IMR-90 (cell line): ENCODE measurements at regions not wholly inside any gene's neighbourhood (a gene's known extent, or its start where the extent isn't known, plus 50 kb on each side); places are given as distances from the start of the nearest gene placed in this dataset.

Experiments
- ATAC-seq: fragments of 200-7000 bp; cut with Tn5 transposase; 2 replicates; pipeline ENCODE4 v1.9.1; 2020; ENCODE audit warnings: low read depth, mild to moderate bottlenecking, moderate library complexity
- BruUV-seq: library from RNA; stranded (reverse); fragments of 400-500 nt; replicated peaks from 2 replicates; lab custom pipeline; 2021; lab: Mats Ljungman, UMichigan
- CTCF ChIA-PET: fragments of 300-600 bp; formaldehyde crosslinking; extraction: SDS; loops from one replicate; lab custom pipeline; 2021; ENCODE audit warnings: antibody characterized with exemption; lab: Yijun Ruan, JAX
- POLR2A ChIA-PET: fragments of 300-600 bp; sonication (Branson Sonifier 250); formaldehyde crosslinking; loops from one replicate; lab custom pipeline; 2022; ENCODE audit warnings: antibody characterized with exemption; ENCODE audit not compliant: unreplicated experiment; lab: Charles Lee
- DNase-seq: peaks from one replicate; pipeline ENCODE4 v3.0.0; 2013
- H2AFZ ChIP-seq: replicated peaks from 2 replicates; pipeline ENCODE3; 2013; ENCODE audit warnings: low read length, mild to moderate bottlenecking; ENCODE audit not compliant: poor library complexity
- H2AK5ac ChIP-seq: 2 replicates; pipeline ENCODE4 v1.6.1; 2013; ENCODE audit warnings: low read depth, low read length, inconsistent platforms
- H2AK9ac ChIP-seq: replicated peaks from 2 replicates; pipeline ENCODE3; 2013; ENCODE audit warnings: mild to moderate bottlenecking, low read depth, low read length, moderate library complexity; ENCODE audit not compliant: poor library complexity
- H2BK120ac ChIP-seq: 2 replicates; pipeline ENCODE4 v1.6.1; 2013; ENCODE audit warnings: low read depth, low read length, inconsistent platforms
- H2BK15ac ChIP-seq: 3 replicates; pipeline ENCODE4 v1.6.1; 2013; ENCODE audit warnings: low read depth, low read length, inconsistent platforms
- H2BK20ac ChIP-seq: 2 replicates; pipeline ENCODE4 v1.6.1; 2013; ENCODE audit warnings: low read depth, mild to moderate bottlenecking, inconsistent platforms, low read length, moderate library complexity
- H2BK5ac ChIP-seq: 2 replicates; pipeline ENCODE4 v1.6.1; 2013; ENCODE audit warnings: mild to moderate bottlenecking, low read depth, low read length, inconsistent platforms; ENCODE audit not compliant: poor library complexity, severe bottlenecking
- H3K14ac ChIP-seq: replicated peaks from 2 replicates; pipeline ENCODE4 v1.6.1; 2013; ENCODE audit warnings: low read depth, low read length, inconsistent platforms
- H3K18ac ChIP-seq: 2 replicates; pipeline ENCODE4 v1.6.1; 2013; ENCODE audit warnings: low read depth, low read length, control low read depth
- H3K23ac ChIP-seq: 2 replicates; pipeline ENCODE4 v1.6.1; 2013; ENCODE audit warnings: low read depth, low read length, inconsistent platforms
- H3K27ac ChIP-seq: 2 replicates; pipeline ENCODE4 v1.5.1; 2013; ENCODE audit warnings: mild to moderate bottlenecking, control low read depth, low read length; ENCODE audit not compliant: insufficient read depth
- H3K27me3 ChIP-seq: 2 replicates; pipeline ENCODE4 v1.6.1; 2013; ENCODE audit warnings: low read length; ENCODE audit not compliant: control insufficient read depth, insufficient read depth
- H3K36me3 ChIP-seq: 2 replicates; pipeline ENCODE4 v1.6.1; 2013; ENCODE audit warnings: low read length, mixed read lengths; ENCODE audit not compliant: control insufficient read depth, insufficient read depth
- H3K4ac ChIP-seq: 2 replicates; pipeline ENCODE4 v1.6.1; 2013; ENCODE audit warnings: low read depth, low read length, inconsistent platforms
- H3K4me1 ChIP-seq: 2 replicates; pipeline ENCODE4 v1.6.1; 2013; ENCODE audit warnings: low read length, mixed read lengths; ENCODE audit not compliant: control insufficient read depth, insufficient read depth
- H3K4me2 ChIP-seq: 2 replicates; pipeline ENCODE4 v1.6.1; 2013; ENCODE audit warnings: low read depth, mild to moderate bottlenecking, control low read depth, low read length, moderate library complexity
- H3K4me3 ChIP-seq: 2 replicates; pipeline ENCODE4 v1.5.1; 2013; ENCODE audit warnings: low read depth, mild to moderate bottlenecking, control low read depth, low read length, moderate library complexity; ENCODE audit not compliant: insufficient read depth
- H3K56ac ChIP-seq: 2 replicates; pipeline ENCODE4 v1.6.1; 2013; ENCODE audit warnings: low read length, inconsistent platforms; ENCODE audit not compliant: insufficient read depth; ENCODE audit errors: extremely low read depth
- H3K79me1 ChIP-seq, 2 experiments: 2 replicates each; pipeline ENCODE4 v1.6.1; 2013; ENCODE audit warnings: low read length in 2 of 2, inconsistent platforms in 1 of 2, low read depth in 1 of 2
- H3K9ac ChIP-seq: 2 replicates; pipeline ENCODE4 v1.6.1; 2013; ENCODE audit warnings: low read depth, low read length, control low read depth
- H3K9me1 ChIP-seq: 2 replicates; pipeline ENCODE4 v1.6.1; 2013; ENCODE audit warnings: low read length, inconsistent platforms; ENCODE audit not compliant: insufficient read depth
- H3K9me3 ChIP-seq: 2 replicates; pipeline ENCODE4 v1.6.1; 2013; ENCODE audit warnings: low read length; ENCODE audit not compliant: control insufficient read depth, insufficient read depth
- H4K20me1 ChIP-seq: 2 replicates; pipeline ENCODE4 v1.6.1; 2013; ENCODE audit warnings: low read length, inconsistent platforms; ENCODE audit not compliant: insufficient read depth
- H4K5ac ChIP-seq: 2 replicates; pipeline ENCODE4 v1.6.1; 2013; ENCODE audit warnings: mild to moderate bottlenecking, low read depth, low read length, control low read depth
- H4K8ac ChIP-seq, 2 experiments: 2 replicates each; pipeline ENCODE4 v1.6.1; 2013; ENCODE audit warnings: low read depth in 2 of 2, low read length in 2 of 2, control low read depth in 1 of 2, inconsistent platforms in 1 of 2
- H4K91ac ChIP-seq: 2 replicates; pipeline ENCODE4 v1.6.1; 2013; ENCODE audit warnings: low read depth, low read length, inconsistent platforms; ENCODE audit not compliant: insufficient read depth
- BHLHE40 ChIP-seq: fragments of 150-350 bp; IDR thresholded peaks from 2 replicates; pipeline ENCODE4 v1.6.1; 2016; ENCODE audit warnings: mild to moderate bottlenecking, low read depth, low read length
- CEBPB ChIP-seq: IDR thresholded peaks from 2 replicates; pipeline ENCODE4 v1.6.1; 2012; ENCODE audit warnings: low read depth, low read length, improper control_type of control experiment
- CHD1 ChIP-seq: IDR thresholded peaks from 2 replicates; pipeline ENCODE4 v1.6.1; 2012; ENCODE audit warnings: low read depth, low read length, improper control_type of control experiment
- FOS ChIP-seq: fragments of 150-350 bp; IDR thresholded peaks from 2 replicates; pipeline ENCODE4 v1.6.1; 2016; ENCODE audit warnings: low read depth, low read length
- MAFK ChIP-seq: IDR thresholded peaks from 2 replicates; pipeline ENCODE4 v1.6.1; 2012; ENCODE audit warnings: low read depth, low read length, improper control_type of control experiment
- MAZ ChIP-seq: IDR thresholded peaks from 2 replicates; pipeline ENCODE4 v1.6.1; 2012; ENCODE audit warnings: low read depth, mild to moderate bottlenecking, low read length, improper control_type of control experiment, moderate library complexity, borderline replicate concordance
- NFE2L2 ChIP-seq: fragments of 150-350 bp; IDR thresholded peaks from 2 replicates; pipeline ENCODE4 v1.6.1; 2016; ENCODE audit warnings: low read depth, mild to moderate bottlenecking, low read length
- POLR2A ChIP-seq: IDR thresholded peaks from 2 replicates; pipeline ENCODE4 v1.6.1; 2012; ENCODE audit warnings: mild to moderate bottlenecking, low read depth, low read length
- RAD21 ChIP-seq: IDR thresholded peaks from 2 replicates; pipeline ENCODE4 v1.6.1; 2012; ENCODE audit warnings: low read length, improper control_type of control experiment
- RCOR1 ChIP-seq: IDR thresholded peaks from 2 replicates; pipeline ENCODE4 v1.6.1; 2012; ENCODE audit warnings: mild to moderate bottlenecking, low read length, improper control_type of control experiment; ENCODE audit not compliant: insufficient replicate concordance
- RFX5 ChIP-seq: IDR thresholded peaks from 2 replicates; pipeline ENCODE4 v1.8.0; 2012; ENCODE audit warnings: low read depth, mild to moderate bottlenecking, low read length, moderate library complexity
- SMC3 ChIP-seq: fragments of 150-350 bp; IDR thresholded peaks from 2 replicates; pipeline ENCODE4 v1.6.1; 2016; ENCODE audit warnings: low read depth, mild to moderate bottlenecking, antibody characterized with exemption, low read length, moderate library complexity
- WGBS, 2 experiments: methylation state at CpG; one replicate each; pipeline versions ENCODE4 v1.1.5 to v1.1.7; 2013; ENCODE audit warnings: missing lambda C conversion rate in 2 of 2; ENCODE audit not compliant: insufficient read length in 1 of 2; ENCODE audit errors: extremely low coverage in 2 of 2; 5-methylcytosine and 5-hydroxymethylcytosine counted together
- dilution Hi-C: fragments of 300-500 bp; cut with HindIII; formaldehyde crosslinking; loops from one replicate; pipeline ENCODE4 v1.14.3; 2018; ENCODE audit warnings: low sequenced_read_pairs; ENCODE audit not compliant: unreplicated experiment
- in situ Hi-C: fragments of 300-500 bp; cut with MboI; formaldehyde crosslinking; loops from 3 replicates; pipeline ENCODE4 v1.14.3; 2019; ENCODE audit warnings: low sequenced_read_pairs, inconsistent platforms, mixed read lengths
- intact Hi-C: fragments of 100-400 bp; cut with micrococcal nuclease; formaldehyde crosslinking; loops from 2 replicates; pipeline ENCODE4 v1.10.0; 2022
- TF ChIP-seq, protein P1 (sequence below): fragments of 150-350 bp; IDR thresholded peaks from 2 replicates; pipeline ENCODE4 v1.6.1; 2016; ENCODE audit warnings: low read depth, mild to moderate bottlenecking, low read length, moderate library complexity, borderline replicate concordance
- TF ChIP-seq, protein P2 (sequence below): conservative IDR thresholded peaks from 2 replicates; pipeline ENCODE4 v1.5.1; 2012; ENCODE audit warnings: mild to moderate bottlenecking, low read depth, low read length, improper control_type of control experiment

DNA sequence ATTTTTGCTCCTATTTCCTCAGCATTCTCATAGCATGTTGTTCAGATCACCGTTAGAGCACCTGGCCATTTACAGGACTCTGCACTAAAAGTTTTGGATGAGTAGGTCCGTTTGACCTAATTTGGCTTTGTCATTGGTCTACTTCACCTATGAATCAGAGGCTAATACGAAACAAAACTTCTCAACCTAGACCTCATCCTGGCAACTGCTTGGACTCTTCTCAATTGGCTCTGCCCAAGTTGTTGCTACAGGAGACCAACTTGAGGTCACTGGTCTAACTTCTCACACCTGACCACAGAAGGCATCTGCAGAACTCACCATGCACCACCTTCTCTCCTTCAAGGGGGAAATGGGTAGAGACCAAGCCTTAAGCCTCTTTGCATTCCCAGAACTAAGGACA is 663.7 kb downstream of the PLCL1 start:
- H3K36me3 ChIP-seq, result no peaks in the 10 kb centered on the region
- H3K9me1 ChIP-seq, result no peaks in the 10 kb centered on the region
- H2BK20ac ChIP-seq, result no peak overlapping the region
- H3K14ac ChIP-seq, result no peak overlapping the region
- no peak overlapping the region for H4K91ac ChIP-seq
- H2AK9ac ChIP-seq, result no peak overlapping the region
- H2BK120ac ChIP-seq, result no peak overlapping the region
- CTCF ChIA-PET, result no interaction called here
- no peak overlapping the region for H4K8ac ChIP-seq
- WGBS, 2 experiments, result no CpG with 5 or more reads among the region's 3 CpGs
- no peak for ATAC-seq
- no peaks in the 10 kb centered on the region for H3K27me3 ChIP-seq
- H3K23ac ChIP-seq, result no peak overlapping the region
- H2AK5ac ChIP-seq, result no peak overlapping the region
- no peaks in the 10 kb centered on the region for H3K79me1 ChIP-seq
- intact Hi-C loops (no loop called here), dilution Hi-C loops (no loop called here), in situ Hi-C loops (no loop called here)
- no TSS peak for BruUV-seq
- H2AFZ ChIP-seq, result no peak overlapping the region
- TF ChIP-seq NFE2L2 (no peak), RAD21 (no peak), MAZ (no peak), CEBPB (no peak), FOS (no peak), POLR2A (no peak), RCOR1 (no peak), MAFK (no peak), RFX5 (no peak), BHLHE40 (no peak), CHD1 (no peak), SMC3 (no peak)
- TF ChIP-seq, protein P1, sequence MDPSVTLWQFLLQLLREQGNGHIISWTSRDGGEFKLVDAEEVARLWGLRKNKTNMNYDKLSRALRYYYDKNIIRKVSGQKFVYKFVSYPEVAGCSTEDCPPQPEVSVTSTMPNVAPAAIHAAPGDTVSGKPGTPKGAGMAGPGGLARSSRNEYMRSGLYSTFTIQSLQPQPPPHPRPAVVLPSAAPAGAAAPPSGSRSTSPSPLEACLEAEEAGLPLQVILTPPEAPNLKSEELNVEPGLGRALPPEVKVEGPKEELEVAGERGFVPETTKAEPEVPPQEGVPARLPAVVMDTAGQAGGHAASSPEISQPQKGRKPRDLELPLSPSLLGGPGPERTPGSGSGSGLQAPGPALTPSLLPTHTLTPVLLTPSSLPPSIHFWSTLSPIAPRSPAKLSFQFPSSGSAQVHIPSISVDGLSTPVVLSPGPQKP, result no peak
- TF ChIP-seq, protein P2, sequence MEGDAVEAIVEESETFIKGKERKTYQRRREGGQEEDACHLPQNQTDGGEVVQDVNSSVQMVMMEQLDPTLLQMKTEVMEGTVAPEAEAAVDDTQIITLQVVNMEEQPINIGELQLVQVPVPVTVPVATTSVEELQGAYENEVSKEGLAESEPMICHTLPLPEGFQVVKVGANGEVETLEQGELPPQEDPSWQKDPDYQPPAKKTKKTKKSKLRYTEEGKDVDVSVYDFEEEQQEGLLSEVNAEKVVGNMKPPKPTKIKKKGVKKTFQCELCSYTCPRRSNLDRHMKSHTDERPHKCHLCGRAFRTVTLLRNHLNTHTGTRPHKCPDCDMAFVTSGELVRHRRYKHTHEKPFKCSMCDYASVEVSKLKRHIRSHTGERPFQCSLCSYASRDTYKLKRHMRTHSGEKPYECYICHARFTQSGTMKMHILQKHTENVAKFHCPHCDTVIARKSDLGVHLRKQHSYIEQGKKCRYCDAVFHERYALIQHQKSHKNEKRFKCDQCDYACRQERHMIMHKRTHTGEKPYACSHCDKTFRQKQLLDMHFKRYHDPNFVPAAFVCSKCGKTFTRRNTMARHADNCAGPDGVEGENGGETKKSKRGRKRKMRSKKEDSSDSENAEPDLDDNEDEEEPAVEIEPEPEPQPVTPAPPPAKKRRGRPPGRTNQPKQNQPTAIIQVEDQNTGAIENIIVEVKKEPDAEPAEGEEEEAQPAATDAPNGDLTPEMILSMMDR, result no peak
- H2BK5ac ChIP-seq, result no peak overlapping the region
- H3K18ac ChIP-seq, result no peak overlapping the region
- no peak overlapping the region for H3K9ac ChIP-seq
- POLR2A ChIA-PET, result no interaction called here
- no peaks in the 10 kb centered on the region for H4K20me1 ChIP-seq
- H3K4me2 ChIP-seq, result no peak overlapping the region
- H3K4me3 ChIP-seq, result no peak overlapping the region
- H3K27ac ChIP-seq, result no peak overlapping the region
- peaks cover 4% of the 10 kb centered on the region; the same call in 1 of the 2 replicates for H3K9me3 ChIP-seq
- H3K56ac ChIP-seq, result no peak overlapping the region
- DNase-seq, result no peak
- no peak overlapping the region for H2BK15ac ChIP-seq
- H4K5ac ChIP-seq, result no peak overlapping the region
- H3K4ac ChIP-seq, result no peak overlapping the region
- H3K4me1 ChIP-seq, result no peaks in the 10 kb centered on the region
